Esophagus squamous epithelium (tissue), 4 donors: ENCODE measurements at regions not wholly inside any gene's neighbourhood (a gene's known extent, or its start where the extent isn't known, plus 50 kb on each side); places are given as distances from the start of the nearest gene placed in this dataset.

Experiments
- POLR2A ChIP-seq, 4 donors: fragments of 450-650 bp; IDR thresholded peaks; one replicate each; pipeline ENCODE4 v1.6.1; 2017; ENCODE audit warnings: antibody characterized with exemption in 4 of 4, mild to moderate bottlenecking in 4 of 4, moderate library complexity in 3 of 4
- TF ChIP-seq, protein P1 (sequence below), 6 experiments: fragments of 450-650 bp in 4 of 6; fragments of 200-600 bp in 2 of 6; sonication (generic) in 2 of 6; IDR thresholded peaks; one replicate each; pipeline ENCODE4 v1.5.1; 2016 to 2019; ENCODE audit warnings: antibody characterized with exemption in 6 of 6, mild to moderate bottlenecking in 4 of 6, moderate library complexity in 4 of 6

GRCh38 chr5:68504306-68504705, 288.8 kb downstream of the PIK3R1 start:
- TF ChIP-seq, protein P1, sequence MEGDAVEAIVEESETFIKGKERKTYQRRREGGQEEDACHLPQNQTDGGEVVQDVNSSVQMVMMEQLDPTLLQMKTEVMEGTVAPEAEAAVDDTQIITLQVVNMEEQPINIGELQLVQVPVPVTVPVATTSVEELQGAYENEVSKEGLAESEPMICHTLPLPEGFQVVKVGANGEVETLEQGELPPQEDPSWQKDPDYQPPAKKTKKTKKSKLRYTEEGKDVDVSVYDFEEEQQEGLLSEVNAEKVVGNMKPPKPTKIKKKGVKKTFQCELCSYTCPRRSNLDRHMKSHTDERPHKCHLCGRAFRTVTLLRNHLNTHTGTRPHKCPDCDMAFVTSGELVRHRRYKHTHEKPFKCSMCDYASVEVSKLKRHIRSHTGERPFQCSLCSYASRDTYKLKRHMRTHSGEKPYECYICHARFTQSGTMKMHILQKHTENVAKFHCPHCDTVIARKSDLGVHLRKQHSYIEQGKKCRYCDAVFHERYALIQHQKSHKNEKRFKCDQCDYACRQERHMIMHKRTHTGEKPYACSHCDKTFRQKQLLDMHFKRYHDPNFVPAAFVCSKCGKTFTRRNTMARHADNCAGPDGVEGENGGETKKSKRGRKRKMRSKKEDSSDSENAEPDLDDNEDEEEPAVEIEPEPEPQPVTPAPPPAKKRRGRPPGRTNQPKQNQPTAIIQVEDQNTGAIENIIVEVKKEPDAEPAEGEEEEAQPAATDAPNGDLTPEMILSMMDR (IDR thresholded peaks at IDR 0.05) = no peak
- no peak for TF ChIP-seq POLR2A (IDR thresholded peaks at IDR 0.05)
